Liver (tissue), 3 donors: ENCODE measurements at regions not wholly inside any gene's neighbourhood (a gene's known extent, or its start where the extent isn't known, plus 50 kb on each side); places are given as distances from the start of the nearest gene placed in this dataset.

ENCODE experiments used
- CTCF ChIP-seq: fragments of 150-350 bp; IDR thresholded peaks from 2 replicates; pipeline ENCODE4 v1.5.1; 2017; ENCODE audit warnings: improper control_type of control experiment, low read depth, low read length; ENCODE audit not compliant: missing input control
- HNF4A ChIP-seq, 2 donors: conservative IDR thresholded peaks; 2 replicates each; pipeline ENCODE4 v1.6.1; 2016; ENCODE audit warnings: antibody characterized with exemption in 2 of 2, mild to moderate bottlenecking in 2 of 2
- MAX ChIP-seq: IDR thresholded peaks from 2 replicates; pipeline ENCODE4 v1.6.1; 2016; ENCODE audit warnings: antibody characterized with exemption
- RAD21 ChIP-seq, 2 donors: IDR thresholded peaks; 2 replicates each; pipeline ENCODE4 v1.6.1; 2016; ENCODE audit warnings: antibody characterized with exemption in 2 of 2, mild to moderate bottlenecking in 2 of 2
- TAF1 ChIP-seq: conservative IDR thresholded peaks from 2 replicates; pipeline ENCODE4 v1.6.1; 2016; ENCODE audit warnings: antibody characterized with exemption, mild to moderate bottlenecking
- YY1 ChIP-seq: IDR thresholded peaks from 2 replicates; pipeline ENCODE4 v1.6.1; 2016; ENCODE audit warnings: antibody characterized with exemption, mild to moderate bottlenecking
- donor health status: healthy.
- donor health status: healthy.

GRCh38 chr3:168155303-168155702 lies 59.6 kb upstream of the GOLIM4 start:
- no peak for TF ChIP-seq CTCF
- no peak for TF ChIP-seq TAF1
- TF ChIP-seq MAX: no peak
- no peak for TF ChIP-seq YY1
- TF ChIP-seq RAD21 (IDR thresholded peaks at IDR 0.05): no peak
- no peak for TF ChIP-seq HNF4A (conservative IDR thresholded peaks at IDR 0.05)
